ELF-1 (cell line): ENCODE measurements at regions not wholly inside any gene's neighbourhood (a gene's known extent, or its start where the extent isn't known, plus 50 kb on each side); places are given as distances from the start of the nearest gene placed in this dataset.
"Not testable (repeated sequence)": the region's sequence is repeated elsewhere in the genome, so short reads cannot be mapped to it uniquely, and the experiment has no call there.

Source experiments
- DNase-seq: peaks from one replicate; pipeline ENCODE4 v3.0.0-alpha.2; 2016; ENCODE audit warnings: low read depth, low spot score

DNA sequence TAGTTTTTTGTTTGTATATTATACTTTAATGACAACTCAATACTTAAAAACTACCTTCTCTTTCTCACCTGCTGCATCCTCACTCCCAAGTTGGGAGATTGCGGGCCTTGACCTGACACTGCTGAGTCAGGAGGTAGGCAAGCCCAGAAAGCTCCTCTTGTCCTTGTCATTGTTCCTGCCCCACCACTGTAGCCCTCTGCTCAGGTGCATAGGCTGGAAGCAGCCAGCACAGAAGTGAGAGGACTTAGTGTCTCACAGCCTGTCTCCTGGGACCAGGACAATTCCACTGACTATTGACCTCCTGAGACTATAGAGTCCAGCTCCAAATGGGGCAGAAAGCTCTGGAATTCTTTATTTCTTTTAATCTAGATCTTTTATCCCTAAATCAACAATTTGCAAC is 123.5 kb upstream of the NDP start:
- no peak for DNase-seq

DNA sequence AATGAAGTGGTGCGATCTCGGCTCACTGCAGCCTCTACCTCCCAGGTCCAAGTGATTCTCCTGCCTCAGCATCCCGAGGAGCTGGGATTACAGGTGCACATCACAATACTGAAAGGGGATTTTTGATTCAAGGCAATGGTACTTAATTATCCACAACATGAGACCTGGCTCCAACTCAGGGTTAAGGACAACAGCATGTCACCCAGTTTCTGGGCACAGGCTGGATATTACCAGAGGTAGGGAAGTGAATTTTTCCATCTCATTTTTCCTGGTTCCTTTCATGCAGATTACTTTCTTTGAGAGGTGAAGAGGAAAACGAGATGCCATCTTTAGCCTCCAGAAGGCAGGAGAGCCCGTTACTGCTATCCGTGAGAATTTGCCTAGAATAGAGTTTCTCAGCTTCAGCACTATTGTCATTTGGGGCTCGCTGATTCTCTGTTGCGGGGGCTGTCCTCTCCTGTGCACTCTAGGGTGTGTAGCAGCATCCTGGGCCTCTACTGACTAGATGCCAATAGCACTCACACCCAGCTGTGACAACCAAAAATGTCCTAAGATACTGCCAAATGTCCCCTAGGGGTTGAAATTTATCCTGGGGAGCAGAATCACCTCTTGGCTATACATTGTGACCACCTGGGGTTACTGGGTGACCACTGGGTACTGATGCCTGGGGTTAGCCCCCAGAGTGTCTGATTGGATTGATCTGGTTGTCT is 121.8 kb upstream of the NDP start:
- no peak for DNase-seq

DNA sequence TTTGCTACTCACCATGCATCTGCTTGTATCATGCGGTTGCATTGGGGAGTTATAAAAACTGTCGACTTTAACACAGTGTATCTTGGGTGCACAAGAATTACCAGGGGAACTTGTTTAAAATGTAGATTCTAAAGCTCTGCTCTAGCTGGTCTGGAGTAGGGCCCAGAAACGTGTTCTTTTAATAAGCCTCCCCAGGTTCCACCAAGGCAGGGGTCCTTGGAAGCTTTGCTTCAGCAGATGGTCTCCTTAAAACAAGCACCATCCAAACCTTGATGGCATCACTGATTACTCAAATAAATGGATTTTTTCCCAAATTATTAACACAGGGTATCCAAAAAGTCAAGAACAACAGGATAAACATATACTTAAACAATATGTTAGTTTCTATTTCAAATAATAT is 120.2 kb upstream of the NDP start:
- no peak for DNase-seq

DNA sequence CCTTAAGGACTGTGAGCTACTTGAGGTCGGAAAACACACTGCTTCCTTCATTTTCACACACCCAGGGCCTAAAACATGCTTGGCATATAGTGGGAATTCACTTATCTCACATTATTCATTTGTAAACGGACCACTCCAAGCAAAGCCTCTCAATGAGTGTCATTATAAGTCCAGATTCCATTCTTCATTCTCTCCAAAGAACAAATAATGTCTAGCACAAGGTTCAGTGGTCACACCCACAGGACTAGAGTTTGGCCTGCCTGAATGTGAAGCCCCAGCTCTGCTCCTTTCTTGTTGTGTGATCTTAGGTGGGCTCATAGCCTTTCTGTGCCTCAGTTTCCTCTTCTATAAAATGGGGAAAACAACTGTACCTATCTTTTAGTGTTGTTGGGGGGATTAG is 119.6 kb upstream of the NDP start:
- no peak for DNase-seq

DNA sequence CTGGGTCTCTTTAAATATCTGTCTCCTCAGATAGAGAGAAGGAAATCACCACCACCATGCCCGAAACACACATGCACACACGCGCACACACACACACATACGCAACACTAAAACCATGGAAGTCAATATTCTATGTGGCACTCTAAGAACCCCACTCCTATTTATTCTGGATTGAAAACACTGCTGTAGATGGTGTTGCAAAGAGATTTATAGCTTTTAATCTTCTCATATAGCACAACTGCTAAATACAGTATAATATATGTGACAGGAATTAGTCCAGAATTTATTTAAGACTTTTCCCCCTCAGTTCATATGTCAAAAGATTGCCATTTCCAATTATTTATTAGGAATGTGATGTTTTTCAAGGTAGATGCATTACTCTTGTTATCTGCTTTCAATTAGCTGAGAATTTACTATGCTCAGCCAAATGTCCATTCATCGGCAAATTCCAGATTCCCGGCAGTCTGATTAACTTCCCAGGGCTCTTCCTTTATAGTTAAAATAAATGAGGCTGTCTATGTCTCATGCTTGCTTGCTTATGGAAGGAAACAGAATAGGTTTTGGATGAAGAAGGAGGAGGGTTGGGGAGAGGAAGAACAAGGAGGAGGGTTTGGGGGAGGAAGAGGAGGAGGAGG is 115.4 kb upstream of the NDP start:
- no peak for DNase-seq

DNA sequence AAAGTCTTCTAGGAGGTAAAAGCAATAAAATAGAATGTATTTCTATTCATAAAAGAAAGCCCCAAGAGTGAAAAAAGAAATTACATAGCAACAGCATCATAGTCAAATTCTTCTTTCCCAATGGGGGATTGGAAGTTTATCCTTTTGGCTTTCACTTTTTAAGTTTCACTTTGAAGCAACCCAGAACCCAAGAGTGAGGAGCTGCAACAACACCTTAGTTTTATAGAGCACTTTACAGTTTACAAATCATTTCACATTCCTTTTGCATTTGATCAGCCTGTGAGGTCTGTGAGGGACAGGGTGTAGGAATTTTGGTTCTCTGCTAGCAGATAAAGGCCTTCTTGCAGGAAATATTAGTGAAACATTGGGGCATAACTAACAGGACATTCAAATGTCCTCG is 112.0 kb upstream of the NDP start:
- no peak for DNase-seq

DNA sequence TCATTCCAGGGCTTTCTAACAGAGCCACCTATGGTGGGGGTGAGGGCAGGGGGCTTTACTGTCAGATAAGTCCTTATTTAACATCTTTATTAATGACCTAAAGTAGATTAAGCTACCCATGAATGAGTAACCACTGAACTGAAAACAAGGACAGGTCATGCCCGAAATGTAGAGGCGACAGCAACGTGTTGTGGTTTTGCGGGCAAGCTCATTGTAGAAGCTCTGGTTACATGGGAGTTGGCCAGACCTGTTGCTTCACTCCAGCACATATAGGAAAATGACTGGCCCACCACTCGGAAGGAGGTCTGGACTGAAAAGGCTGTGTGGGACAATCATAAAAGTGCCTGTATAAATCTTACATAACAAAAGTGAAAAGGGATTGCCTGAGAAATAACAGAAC is 109.6 kb upstream of the NDP start:
- DNase-seq, result no peak

DNA sequence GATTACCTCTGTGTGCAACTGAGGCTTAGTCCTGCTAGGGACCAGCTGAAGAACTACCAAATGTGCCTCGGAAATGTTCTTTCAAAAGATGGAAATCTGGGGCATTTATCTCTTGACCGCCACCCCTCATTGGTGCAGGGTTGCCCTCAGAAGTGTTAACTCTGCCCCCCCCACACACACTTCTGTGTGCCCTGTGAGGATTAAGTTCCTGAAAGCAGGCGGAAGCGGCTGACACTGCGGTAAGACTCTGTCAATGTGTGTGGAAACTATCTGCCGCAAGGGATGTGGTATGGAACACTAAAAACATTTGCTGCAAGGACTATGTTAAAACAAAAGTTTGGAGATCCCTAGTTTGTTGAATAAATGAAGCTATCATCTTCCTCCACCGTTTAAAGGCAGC is 106.9 kb upstream of the NDP start:
- no peak for DNase-seq

DNA sequence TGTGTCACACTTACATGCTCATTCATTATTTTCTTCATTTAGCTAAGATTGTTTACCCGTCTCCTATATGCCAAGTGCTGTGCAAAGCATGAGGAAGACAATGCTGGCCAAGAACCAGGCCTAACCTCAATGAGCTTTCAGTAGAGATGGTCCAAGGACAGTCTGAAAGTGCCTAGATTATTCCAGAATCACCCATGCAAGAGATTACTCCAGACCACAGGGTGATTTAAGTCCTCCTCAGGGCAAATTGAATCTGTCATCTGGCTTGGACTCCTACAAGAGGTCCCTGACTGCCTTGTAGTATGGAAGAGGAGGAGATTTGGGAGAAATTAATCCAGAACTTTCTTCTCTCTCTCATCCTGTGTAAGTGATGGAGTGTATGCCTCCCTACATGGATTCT is 99.4 kb upstream of the NDP start:
- DNase-seq, result no peak

DNA sequence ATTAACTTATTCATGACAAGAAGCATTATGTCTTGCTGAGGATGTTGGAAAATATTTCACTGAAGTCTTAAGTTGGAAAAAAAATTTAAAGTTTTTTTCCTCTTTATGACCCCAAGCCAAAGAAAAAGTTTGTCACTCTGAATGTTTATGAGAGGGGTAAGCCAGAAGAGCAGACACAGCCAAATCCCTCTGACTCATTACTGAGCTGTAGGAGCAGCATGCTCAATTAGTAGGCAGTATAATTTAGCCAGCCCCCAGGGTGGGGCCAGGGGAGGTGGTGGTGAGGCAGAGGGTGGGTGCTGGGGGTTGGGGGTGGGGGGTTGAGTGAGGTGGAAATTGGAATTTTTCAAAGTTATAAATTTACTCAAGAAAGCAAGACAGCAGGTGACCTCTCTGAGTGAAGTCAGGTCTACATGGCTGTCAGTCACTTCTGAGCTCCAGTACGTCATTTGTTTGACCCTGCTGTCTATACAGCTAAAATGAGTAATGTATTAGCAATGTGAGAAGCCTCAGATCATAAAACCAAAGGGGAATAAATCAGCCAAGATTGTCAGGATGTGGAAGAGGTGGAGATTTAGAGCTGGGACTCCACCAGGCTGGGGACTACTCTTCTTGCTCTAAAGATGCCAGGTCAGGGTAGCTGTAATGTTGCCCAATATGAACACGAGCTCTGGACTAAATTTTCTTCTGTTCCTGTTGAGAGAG is 98.8 kb upstream of the NDP start:
- no peak for DNase-seq

DNA sequence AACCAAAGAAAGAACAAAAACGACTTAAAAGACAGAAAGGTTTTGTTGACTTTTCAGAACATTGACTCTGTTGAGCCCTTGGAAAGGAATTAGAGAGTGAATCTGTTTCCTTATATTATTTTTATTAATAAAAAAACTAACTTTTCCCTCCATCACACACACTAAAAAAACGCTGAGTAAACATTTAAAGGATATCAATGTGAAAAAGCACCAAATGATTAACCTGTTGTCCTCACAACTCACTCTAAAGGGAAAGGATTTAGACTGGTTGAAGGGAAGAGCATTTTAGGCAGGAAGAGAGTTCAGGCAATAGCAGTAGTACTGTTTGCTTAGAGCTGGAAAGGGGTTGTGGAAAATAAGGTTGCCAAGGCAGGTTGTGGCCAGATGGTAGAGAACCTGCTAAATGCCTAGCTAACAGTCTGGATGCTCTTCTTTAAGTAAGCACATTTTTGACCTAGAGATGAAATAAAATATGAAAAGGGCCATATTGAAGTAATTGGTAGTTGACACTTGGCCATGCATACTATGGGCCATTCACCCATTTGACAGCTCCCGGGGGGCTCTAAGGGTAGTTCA is 98.0 kb upstream of the NDP start:
- DNase-seq, result no peak

DNA sequence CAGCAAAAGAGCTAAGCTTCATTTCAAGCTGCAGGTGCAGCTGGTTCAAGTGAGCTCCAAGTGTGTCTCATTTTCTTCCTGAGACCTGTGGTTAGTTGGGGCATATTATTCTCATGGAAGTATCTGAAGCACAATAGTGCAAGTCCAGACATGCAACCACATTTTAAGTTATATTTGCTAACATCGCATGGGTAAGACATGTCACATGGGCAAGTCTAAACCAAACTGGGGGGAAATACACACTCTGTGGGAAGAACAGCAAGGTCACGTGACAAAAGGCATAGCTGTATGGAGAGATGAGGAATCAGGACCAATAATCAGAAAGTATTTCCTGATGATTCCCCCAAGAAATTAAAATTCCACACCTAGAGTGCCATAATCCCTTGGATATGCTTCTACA is 94.9 kb upstream of the NDP start:
- no peak for DNase-seq

DNA sequence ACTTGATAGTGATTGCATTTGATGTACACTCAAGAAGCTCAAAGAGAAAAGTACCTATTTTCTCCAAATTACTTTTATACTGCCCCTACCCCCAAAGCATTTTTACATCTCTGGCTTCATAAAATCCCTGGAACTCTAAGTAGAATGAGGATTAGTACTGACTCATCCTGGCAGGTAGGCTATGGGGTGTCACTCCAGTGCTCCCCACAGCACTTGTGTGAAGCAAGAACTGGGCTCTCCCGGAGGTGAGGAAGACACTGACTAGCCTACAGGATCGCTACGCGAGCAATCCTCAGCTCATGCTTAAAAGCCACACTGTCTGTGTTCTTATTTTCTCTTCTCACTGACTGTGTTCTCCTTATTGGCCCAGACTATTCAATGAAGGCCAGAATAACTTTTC is 90.4 kb upstream of the NDP start:
- DNase-seq, result no peak

DNA sequence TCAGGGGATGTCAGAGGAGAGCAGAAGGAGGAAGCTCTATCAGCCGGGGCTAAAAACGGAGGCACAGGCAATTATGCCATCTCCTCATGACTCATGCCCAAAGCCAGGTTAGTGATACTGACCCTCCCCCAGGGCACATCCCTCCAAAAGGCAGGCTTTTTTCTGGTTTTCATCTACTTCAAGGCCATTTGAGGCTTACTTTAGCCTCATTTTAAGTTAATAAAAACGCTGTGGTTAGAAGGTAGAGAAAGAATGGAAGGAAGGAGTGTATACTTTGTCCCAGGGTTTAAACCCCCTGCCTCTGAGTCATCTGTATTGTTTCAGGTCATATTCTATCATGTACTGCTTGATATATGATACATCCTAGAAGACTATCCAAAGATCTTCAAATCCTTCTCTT is 89.7 kb upstream of the NDP start:
- no peak for DNase-seq

DNA sequence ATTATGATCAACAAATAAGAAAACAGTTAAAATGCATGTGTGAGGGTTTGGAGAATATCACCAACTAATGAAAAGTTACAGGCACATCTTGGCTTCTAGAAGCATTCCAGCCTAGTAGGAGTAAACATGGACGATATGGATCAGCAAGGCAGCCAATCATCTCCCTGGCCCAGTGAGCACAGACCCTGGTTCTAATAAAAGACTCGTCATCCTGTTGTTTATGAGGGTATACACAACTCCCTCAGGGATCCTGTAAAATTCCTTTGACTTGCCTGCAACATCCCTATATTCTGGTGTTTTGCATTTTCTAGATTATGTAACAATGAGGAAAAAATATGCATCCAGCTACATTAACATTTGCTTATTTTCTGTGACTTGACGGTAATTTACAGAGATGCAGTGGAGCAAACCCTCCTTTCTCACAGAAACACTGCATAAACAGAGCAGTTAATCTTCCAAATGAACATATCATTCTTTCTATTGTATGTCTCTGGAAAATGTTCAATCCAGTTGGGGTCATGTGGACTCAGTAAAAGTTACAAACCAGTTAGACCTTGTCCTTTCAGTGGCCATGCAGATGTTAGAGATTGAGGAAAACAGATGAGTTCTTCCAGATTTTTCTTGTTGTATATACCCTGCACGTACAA is 88.9 kb upstream of the NDP start:
- no peak for DNase-seq

DNA sequence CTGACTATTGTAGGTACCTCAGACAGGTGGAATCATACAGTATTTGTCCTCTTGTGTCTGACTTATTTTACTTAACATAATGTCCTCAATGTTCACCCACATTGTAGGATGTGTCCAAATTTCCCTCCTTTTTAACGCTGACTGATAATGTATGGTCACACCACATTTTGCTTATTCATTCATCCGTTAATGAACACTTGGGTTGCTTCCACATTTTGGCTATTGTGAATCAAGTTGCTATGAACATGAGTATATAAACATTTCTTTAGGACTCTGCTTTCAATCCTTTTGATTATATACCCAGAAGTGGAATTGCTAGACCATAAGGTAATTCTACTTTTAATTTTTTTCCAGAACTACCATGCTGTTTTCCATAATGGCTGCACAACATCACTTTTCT is 87.0 kb upstream of the NDP start:
- DNase-seq, result no peak

DNA sequence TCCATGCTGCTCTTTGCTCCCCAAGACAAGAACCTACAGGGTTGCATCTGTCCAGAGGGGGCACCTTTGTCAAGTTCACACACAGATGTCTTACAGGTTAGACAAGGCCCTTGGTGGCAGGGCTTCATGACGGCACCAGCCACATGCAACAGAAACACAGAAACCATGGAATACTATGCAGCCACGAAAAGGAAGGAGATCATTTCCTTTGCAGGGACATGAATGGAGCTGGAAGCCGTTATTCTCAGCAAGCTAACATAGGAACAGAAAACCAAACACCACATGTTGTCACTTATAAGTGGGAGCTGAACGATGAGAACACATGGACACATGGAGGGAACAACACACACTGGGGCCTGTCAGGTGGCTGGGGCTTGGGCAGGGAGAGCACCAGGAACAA is 85.1 kb upstream of the NDP start:
- no peak for DNase-seq

DNA sequence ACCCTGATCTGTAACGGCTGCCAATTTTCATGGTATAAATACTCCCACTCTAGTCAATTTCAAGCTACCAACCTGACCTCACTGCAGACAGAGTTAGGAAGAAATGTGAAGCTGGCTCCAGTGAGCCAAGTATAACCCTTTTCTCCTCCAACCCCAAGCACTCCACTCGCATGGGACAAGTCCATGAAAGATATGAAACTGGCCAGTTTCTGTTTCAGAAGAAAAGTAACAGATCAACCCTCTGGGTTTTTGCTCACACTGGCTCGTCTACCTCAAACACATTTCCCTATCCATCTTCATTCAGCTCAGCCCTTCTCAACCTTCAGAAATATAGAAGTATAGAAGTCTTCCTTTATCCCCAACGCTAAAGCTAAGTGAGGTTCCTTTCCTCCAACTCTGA is 82.4 kb upstream of the NDP start:
- no peak for DNase-seq

DNA sequence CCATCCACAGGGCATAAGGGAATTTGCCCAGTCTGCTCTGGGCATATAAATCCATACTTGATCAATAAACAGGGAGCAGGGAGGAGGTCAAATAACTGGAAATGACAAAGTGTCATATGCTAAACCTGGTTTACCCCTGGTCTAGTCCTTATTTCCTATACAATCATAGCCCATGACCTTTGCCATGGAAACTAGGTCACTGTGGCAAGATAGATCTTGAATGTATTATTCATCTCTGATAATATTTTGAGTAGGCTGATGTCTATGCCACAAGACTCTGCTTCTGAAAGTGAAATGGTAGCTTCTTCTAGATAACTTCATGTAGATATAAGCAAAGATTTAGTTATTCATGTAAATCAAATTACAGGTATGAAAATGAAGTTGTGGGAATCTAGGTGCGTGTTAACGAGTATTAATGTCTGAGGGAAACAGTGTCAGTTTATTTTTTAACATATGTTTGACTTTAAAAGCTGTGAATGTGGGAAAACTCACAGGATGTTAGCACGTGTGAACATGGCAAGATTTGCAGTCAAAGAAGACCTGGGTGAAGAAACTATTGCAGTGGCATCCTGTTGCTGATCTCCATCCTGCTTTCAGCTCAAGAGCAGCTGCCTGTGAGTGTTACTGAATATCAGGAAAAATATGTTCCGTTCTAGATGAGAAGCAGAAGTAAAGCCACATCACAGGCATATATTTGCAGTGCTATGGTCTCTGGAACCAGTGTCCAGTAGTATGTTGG is 81.8 kb upstream of the NDP start:
- no peak for DNase-seq

DNA sequence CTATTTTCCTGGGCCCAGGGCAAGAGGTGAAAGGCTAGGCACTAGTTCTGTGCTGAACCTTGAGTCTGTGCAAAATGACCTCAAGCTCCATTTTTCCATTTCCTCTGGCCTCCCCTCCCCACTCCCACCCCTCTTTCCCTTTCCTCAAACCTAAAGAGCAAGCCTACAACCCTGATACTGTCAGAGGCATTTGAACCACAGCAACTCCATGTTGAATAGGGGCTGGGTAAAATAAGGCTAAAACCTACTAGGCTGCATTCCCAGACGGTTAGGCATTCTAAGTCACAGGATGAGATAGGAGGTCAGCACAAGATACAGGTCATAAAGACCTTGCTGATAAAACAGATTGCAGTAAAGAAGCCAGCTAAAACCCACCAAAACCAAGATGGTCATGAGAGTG is 71.9 kb upstream of the NDP start:
- not testable (repeated sequence) for DNase-seq

DNA sequence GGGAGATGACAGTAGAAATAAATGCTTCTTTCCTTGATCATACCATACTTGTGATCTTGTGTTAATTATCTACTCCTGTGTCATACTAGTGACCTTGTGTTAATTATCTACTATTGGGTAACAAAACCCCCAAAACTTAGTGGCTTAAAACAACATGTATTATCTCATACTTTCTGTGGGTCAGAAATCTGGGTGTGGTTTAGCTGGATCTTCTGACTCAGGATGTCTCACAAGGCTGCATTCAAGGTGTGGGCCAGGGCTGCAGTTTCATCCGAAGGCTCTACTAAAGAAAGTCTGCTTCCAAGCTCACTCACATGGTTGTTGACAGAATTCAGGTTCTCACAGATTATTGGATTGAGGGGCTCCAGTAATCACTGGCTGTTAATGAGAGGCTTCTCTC is 70.3 kb upstream of the NDP start:
- no peak for DNase-seq

DNA sequence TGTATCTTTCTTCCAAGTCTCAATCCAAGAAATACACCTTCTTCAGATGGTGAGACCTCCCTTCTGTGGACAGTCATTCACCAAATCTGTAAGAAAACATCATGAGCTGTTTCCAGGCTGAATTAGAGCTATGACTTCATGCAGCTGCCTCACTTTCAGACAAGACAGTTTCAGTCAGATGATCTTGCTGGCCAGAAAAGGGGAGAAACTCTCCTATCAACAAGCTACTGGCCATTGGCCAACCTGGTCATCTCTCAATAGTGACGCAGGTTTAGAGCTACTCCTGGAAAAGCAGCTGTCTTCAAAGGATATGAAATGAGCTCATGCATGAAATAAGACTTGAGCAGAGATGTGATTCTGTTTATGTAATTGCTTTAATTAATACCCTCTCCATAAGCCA is 69.6 kb upstream of the NDP start:
- DNase-seq, result no peak
